LNCAP (cell line): ENCODE measurements at regions not wholly inside any gene's neighbourhood (a gene's known extent, or its start where the extent isn't known, plus 50 kb on each side); places are given as distances from the start of the nearest gene placed in this dataset.

Source experiments
- CTCF ChIP-seq: fragments of 450-650 bp; IDR thresholded peaks from 2 replicates; pipeline ENCODE4 v1.5.1; 2017; ENCODE audit warnings: mild to moderate bottlenecking

GRCh38 chr1:187809549-187809948 is 980.8 kb downstream of the PLA2G4A start:
- no peak for TF ChIP-seq CTCF

- TF ChIP-seq CTCF = no peak
These were observed 987.9 kb downstream of the PLA2G4A start for GRCh38 chr1:187816646-187817045.

- peak; percentile 54 for TF ChIP-seq CTCF
These were observed 989.0 kb downstream of the PLA2G4A start for GRCh38 chr1:187817782-187818181.

GRCh38 chr1:187819086-187819485 is 990.3 kb downstream of the PLA2G4A start:
- TF ChIP-seq CTCF = no peak

GRCh38 chr1:187836557-187836956 is 1007.8 kb downstream of the PLA2G4A start:
- TF ChIP-seq CTCF = no peak

- TF ChIP-seq CTCF = no peak
These were observed 1009.0 kb downstream of the PLA2G4A start for GRCh38 chr1:187837787-187838186.

- no peak for TF ChIP-seq CTCF
These were observed 1009.9 kb downstream of the PLA2G4A start for GRCh38 chr1:187838335-187839293.
